GM11168 (cell line): ENCODE measurements at regions not wholly inside any gene's neighbourhood (a gene's known extent, or its start where the extent isn't known, plus 50 kb on each side); places are given as distances from the start of the nearest gene placed in this dataset.
"Not testable (repeated sequence)": the region's sequence is repeated elsewhere in the genome, so short reads cannot be mapped to it uniquely, and the experiment has no call there.

Experiments
- in situ Hi-C: fragments of 300-500 bp; cut with MboI; formaldehyde crosslinking; loops from one replicate; pipeline ENCODE4 v1.12.0; 2022; ENCODE audit warnings: low sequenced_read_pairs; ENCODE audit not compliant: unreplicated experiment

DNA sequence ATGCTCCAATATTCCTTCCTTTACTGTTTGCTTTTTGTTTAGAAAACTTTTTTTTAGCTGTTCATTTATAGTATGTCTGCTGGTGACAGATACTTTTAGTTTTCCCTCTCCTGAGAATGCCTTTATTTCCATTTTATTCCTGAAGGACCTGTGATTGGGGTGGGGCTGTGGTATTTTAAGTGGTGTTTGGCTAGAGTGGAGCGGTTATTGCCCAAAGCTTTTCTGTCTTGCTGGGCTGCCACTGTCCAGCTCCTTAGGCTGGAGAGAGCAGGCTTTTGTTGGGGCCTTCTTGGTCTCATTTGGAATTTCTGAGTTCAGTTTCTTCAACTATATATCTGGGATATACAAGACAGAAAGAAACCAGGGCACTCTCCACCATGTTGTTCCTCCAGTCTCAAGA, 160.0 kb upstream of the PLGLB2 start:
- in situ Hi-C loops: not testable (repeated sequence)

DNA sequence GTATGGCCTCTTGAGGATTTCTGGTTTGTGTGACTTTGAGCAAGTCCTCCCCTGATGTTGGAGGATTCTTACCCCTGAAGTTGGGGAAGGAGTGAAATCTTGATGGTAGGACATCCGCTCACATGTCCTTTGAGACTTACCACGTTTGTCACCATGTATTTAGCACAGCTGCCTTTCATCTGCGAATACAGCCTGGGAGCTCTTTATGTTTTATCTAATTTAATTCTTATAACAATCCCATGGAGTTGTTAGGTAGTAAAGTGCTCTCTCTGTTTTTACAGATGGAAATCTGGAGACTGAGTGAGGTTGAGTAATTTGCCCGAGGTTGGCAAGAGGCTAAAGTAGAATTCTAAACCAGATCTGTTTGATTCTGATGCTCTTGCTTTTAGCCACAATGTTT, 154.9 kb upstream of the PLGLB2 start:
- in situ Hi-C loops: not testable (repeated sequence)

DNA sequence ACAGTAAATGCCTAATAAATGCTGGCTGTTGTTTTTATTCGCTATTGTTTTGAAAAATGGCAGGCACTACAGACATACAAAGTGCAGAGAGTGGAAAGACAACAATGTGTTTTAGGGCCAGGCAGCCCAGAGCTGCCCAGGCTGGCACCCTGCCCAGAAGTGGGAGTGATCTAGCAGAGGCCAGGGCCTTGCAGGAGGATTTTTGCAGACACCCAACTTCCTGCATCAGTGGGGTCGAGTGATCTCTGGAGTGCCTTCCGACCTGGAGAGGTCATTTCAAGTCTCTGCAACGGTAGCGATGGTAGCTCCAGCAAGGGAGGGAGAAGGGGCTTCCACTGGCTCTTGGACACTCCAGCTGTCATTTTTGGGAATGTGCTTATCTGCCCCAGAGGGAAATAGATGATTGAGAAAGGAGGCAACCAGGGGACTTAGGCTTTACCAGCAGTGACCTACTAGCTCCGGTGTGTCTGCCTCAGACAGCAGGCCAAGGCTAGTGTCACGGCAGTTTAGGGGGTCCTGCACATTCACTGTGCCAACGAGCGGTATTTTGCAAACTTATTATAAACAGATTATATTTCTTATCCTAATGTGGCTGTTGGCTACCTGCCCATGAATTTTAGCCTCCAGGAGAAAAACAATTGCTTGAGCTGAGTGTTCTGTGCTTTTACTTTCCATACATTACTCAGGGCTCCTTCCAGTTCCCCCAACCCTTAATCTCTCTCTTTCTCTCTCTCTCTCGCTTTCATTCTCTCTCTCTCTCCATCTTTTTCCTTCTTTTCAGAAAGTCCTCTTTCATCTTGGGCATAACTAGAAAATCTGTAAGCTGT, 153.9 kb upstream of the PLGLB2 start:
- in situ Hi-C loops: not testable (repeated sequence)

DNA sequence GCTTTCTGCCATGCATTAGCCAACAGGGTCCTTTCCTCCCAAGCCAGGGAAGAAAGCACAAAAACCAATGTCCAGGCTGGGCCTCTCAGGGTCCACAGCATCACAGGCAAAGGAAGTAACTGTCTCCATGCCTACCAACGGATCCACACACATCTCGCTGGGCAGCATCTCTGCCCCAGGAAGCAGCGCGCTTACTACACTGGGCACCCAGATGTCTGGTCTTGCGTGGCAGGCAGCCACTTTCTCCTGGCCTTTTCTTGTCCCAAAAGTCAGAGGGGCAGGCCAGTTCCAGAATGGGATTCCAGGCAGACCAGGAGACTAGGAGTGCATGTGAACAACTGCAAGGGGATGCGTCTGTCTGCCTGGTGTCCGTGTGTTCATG, 153.3 kb upstream of the PLGLB2 start:
- in situ Hi-C loops: not testable (repeated sequence)

DNA sequence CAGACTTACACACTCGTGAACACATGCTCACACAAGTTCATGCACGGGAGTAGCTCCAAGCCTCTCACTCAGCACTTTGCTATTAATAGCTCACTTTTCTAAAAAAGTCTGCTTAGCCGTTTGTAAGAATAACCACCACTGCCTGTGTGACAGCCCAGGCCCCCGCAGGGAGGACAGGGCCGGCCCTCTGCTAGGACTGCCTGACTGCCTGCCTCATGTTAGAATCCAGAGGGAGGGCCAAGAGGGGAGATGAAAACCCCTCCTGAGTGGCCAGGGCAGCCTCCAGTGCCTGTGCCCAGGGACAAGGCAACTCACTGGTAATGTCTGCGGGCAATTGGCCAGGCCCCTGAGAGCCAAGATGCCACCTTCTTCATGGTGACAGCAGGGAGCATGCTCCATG, 152.9 kb upstream of the PLGLB2 start:
- in situ Hi-C loops: not testable (repeated sequence)

DNA sequence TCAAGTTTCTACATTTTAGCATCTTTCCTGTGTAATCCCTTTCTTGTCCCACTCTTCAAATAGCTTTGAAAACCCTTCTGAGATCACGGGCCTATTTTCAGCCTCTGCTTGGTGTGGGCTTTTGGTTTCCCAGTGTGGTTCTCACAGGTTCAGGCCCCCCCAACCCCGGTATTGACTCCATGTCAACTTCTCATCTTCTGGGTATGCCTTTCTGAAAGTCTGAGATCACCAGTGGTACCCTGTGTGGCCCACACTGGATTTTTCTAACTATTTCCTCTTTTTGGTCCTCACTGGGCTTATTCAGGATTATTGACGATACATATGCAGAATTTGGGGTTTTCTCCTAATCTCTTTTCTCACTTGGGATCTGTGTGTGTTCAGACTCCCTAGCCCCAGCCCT, 146.9 kb upstream of the PLGLB2 start:
- in situ Hi-C loops: not testable (repeated sequence)

DNA sequence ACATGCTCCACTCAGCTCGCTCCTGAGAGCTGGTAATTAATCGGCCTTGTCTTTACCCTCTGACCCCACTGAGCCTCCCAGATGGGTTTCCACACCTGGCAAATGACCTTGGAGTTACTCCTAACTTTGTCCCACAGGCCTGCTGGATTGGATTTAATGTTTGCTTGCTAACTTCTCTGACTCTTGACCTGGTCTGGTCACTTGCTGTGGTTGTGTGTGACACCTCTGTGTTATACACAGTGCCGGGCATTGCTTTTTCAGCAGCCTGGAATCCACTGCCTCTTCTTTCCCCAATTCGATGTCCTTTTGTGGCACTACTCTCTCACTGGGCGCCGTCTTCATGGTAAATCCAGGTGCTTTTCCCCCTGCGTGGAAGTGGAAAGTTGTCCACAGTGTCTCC, 145.8 kb upstream of the PLGLB2 start:
- in situ Hi-C loops: not testable (repeated sequence)

DNA sequence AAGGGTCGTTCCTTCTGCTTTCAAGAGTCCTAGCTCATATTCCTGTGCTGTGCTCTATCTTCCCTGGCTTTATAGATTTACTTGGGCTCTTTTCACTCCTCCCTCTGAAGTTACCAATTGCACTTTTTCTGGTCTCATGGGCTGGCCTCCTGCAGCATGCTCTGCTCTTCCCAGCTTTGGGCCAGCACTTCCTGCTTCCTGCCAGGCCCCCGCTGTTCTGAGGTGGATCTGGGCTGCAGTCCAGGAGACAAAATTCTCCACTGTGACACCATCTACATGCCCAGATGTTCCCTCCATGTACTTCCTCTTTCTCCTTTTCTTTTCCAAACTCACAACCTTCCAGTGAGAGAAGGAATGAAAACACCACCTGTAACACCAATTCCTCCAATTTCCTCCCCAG, 145.2 kb upstream of the PLGLB2 start:
- in situ Hi-C loops: not testable (repeated sequence)

DNA sequence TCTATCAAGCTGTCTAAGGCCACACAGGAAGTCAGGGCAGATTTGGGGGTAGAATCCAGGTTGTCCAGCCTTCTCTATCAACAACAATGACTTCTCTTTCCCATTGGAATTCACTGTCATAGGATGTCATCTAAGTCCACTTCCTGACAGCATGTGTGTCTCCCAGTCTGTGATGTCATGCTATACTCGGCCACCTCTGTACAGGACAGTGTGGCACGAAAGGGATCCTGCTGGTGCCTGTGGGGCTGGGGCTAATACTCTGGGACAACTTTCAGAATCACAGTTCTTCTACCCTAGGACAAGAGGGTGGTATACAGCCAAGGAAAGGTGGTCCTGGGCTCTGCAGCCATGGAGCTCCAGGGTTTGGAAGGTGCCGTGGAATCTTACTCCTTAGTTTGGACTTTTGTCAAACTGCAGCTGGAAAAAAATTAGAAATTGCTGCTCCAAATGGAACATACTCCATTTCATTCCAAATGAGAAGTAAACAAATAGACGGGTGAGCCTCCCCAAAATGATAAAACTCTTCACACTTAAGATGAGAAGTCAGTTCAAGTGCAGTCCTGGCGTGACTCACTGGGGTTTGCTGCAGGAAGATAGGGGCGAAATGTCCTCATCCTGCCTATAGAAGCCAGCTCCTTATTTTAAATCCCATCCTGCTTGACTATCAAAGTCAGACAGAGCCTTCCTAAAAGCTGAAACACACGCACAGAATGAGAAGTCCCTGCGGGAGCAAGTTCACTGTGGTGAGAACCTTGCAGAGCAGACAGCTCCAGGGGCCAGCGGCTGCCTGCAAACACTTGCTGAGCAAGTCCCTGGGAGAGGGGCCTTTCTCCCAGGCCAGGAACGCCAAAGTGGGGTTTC, 144.2 kb upstream of the PLGLB2 start:
- in situ Hi-C loops: not testable (repeated sequence)

DNA sequence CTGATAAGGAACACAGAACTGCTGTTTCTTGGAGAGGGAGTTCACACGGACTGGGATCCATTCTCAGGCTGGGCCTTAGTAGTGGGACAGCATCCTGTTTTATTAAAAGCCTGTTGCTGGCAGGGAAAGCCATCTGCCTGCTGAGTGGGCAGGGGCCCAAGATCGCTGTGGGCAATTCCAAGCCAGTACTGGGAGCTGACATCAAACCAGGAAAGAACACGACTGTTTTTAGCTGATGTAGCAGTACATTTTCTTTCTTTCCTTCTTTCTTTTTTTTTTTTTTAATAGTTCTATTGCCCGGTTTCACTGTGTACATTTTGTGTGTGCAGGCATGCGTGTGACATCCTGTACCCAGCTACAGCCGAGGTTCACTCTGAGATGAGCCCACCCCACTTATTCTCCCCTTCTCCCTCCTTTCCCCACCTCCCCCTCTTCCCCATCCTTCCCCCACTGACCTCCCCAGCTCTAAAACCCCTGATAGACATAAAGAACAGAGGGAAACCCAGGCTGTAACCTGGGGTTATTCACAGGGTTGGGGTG, 143.5 kb upstream of the PLGLB2 start:
- in situ Hi-C loops: not testable (repeated sequence)

DNA sequence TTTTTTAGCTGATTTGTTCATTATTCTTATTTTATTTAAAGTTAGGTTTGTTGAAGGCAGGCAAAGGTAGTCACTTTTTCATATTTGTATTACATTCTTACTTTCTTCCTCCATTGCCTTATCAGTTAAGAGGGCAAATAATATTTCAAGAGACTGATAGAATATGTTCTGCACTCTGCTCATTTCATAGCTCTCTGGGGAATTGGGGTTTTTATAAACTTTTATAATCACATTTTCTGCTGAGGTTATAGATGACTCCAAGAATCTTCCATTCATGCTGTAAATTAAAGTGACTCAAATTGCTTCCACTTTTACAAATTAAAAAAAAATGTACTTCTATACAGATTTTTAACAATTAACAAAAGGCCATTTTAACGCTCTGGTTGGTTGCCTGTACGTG, 142.9 kb upstream of the PLGLB2 start:
- in situ Hi-C loops: not testable (repeated sequence)

DNA sequence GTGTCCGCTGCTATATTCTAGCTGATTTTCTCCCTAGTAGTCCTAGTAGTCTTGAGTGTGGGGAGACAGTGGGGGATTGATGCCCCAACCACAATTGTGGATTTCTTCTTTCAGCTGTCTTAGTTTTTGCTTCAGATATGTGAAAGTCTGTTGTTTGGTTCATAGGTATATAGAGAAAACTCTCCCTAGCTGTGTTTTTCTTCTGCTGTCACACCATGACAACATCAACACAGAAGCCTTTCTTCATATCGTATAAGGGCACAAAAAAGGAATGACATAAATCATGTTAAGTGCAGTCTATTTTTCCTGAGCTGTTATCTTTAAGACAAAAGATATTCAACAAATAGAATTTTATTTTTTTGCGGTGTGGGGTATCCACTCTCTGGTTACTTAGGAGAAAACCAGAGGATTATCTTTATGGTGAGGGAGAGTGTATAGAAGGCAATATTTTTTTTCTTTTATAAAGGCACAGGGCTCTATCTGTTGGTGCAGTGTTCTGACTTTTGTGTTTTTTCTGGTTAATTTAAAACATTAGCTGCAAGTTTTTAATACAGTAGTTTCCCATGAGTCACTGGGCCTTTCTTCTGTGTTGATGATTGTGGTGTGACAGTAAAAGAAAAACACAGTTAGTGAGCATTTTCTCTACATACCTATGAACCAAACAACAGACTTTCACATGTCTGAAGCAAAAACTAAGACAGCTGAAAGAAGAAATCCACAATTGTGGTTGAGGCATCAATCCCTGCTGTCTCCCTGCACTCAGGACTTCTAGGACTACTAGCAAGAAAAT, 139.3 kb upstream of the PLGLB2 start:
- in situ Hi-C loops: not testable (repeated sequence)

DNA sequence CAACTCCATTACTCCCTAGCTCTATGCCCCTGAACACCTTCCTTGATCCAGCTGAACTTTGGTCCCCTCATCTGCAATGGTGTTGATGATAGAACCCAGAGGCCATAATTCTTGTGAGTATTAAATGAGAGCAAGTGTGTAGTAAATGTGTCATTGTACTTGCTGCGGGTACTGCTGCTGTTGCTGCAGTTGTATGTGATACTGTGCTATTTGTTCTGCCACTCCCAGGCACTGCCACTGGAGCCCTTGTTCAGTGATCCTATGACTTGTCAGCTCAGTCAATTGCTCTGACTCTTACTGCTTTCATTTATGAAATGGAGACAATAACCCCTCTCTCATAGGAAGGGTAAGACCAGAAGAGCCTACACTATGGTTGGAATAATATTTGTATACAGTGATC, 136.9 kb upstream of the PLGLB2 start:
- in situ Hi-C loops: not testable (repeated sequence)

DNA sequence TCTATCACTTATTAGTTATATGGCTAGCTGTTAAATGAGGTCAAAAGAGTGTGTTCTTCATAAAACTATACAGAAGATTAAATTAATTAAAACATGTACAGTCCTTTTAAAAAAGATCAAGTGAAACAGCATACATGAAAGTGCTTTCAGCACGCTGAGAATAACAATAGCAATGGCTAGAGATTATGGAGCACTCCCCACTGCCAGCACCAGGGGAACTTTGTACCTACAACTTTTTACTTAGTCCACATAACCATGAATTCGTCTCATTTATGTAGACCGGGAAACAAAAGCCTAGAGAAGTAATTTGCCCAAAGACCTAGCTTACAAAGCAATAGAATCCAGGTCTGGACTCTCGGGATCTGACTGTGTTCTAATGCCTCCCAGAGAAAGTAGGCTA, 136.5 kb upstream of the PLGLB2 start:
- in situ Hi-C loops: not testable (repeated sequence)

DNA sequence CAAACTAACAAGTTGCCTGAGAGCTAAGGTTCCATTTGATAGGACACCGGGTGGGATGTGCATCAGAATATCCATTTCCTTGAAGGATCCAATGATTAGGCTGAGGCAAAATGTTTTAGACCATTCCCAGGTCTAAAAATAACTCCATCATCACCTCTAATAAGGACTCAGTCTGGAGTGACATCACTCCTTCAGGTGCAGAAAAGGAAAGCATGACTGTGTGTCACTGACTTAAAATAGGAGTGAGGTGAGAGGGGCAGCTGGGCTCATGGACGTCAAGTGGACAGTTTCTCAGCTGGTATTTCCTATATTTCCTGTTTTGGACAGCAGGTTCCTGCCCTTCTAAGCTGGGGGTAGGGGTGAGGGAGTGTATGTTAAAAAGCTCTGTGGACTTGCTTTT, 135.9 kb upstream of the PLGLB2 start:
- in situ Hi-C loops: not testable (repeated sequence)

DNA sequence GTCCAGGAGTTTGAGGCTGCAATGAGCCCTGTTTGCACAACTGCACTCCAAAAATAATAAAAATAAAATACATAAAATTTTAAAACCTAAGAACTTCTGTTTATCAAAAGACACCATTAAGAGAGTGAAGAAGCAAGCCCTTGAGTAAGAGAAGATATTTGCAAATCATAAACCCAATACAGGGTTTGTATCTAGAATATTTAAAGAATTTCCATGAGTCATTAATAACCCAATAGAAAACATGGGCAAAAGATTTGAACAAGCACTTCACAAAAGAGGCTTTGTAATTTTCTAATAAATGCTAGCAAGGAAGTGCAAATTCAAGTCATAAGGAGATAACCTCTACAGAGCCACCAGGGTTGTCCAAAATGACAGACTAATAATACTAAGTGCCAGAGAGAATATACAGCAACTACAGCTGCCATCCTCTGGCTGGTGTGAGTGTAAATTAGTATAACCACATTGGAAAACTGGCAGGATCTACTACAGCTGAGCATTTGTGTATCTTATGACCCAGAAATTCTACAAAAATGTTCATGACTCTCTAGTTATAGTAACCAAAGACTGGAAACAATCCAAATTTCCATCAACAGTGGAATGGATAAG, 133.0 kb upstream of the PLGLB2 start:
- in situ Hi-C loops: not testable (repeated sequence)

DNA sequence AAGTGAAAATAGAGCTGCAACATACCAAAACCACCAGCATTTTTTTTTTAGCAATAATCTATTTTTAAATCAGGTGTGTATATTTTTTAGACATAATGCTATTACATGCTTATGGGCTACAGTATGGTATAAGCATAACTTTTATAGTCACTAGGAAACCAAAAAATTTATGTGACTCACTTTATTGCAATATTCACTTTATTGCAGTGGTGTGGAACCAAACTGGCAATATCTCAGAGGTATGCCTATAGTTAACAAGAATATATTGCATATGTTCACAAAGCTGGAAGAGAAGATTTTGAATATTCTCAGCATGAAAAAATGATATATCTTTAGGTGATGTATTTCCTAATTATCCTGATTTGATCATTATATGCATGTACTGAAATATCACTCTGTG, 128.8 kb upstream of the PLGLB2 start:
- in situ Hi-C loops: not testable (repeated sequence)

DNA sequence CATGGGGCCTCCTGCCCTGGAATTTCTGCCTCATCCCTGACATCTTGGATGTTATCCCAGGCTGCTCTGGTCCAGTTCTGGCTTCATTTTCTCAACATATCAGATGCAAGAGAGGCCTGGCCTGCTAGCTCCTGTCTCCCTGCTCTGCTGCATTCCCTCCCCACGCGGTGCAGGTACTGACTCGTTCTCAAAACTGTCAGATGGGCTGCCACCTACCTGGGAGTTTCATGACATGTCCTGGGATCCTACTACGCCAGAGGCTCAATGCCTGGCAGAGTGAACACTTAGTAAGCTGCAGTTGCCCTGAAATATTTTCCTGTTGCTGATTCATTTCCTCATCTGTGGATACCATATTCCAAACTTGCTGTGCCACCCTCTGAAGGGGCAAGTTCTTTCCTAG, 126.7 kb upstream of the PLGLB2 start:
- in situ Hi-C loops: not testable (repeated sequence)

DNA sequence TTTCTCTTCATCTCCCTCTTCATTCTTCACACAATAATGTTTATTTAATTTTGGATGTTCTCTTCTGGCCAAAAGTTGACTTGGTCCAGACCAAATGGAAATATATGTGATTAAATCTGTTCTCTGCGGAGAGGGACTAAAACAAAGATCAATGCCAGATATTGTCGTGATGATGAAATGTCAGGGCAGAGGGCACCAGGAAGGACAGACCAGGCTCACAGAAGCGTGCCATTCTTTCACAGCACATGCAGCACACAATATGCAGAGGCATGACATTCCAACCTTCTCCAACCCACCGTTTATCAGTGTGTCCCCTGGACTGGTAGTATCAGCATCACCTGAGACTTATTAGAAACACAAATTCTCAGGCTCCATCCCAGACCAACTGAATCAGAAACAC, 125.2 kb upstream of the PLGLB2 start:
- in situ Hi-C loops: not testable (repeated sequence)
